SU-DHL-6 (cell line): ENCODE measurements at regions not wholly inside any gene's neighbourhood (a gene's known extent, or its start where the extent isn't known, plus 50 kb on each side); places are given as distances from the start of the nearest gene placed in this dataset.

Experiments used
- H2AFZ ChIP-seq: fragments of 200-600 bp; sonication (generic); 2 replicates; pipeline ENCODE4 v1.6.1; 2014; ENCODE audit warnings: low read depth, mild to moderate bottlenecking, moderate library complexity, mixed read lengths, antibody characterized with exemption, low read length; ENCODE audit not compliant: severe bottlenecking
- H3F3A ChIP-seq: fragments of 200-600 bp; shearing (Covaris generic); 2 replicates; pipeline ENCODE4 v1.6.0; 2016; ENCODE audit warnings: antibody characterized with exemption, mild to moderate bottlenecking; ENCODE audit not compliant: insufficient read depth
- H3K27ac ChIP-seq: fragments of 200-600 bp; sonication (generic); 2 replicates; pipeline ENCODE4 v1.5.1; 2016; ENCODE audit warnings: low read depth, mild to moderate bottlenecking, low read length, moderate library complexity, mixed read lengths
- H3K27me3 ChIP-seq: fragments of 200-600 bp; sonication (generic), shearing (Covaris generic); 2 replicates; pipeline ENCODE4 v1.6.0; 2014; ENCODE audit warnings: mild to moderate bottlenecking, low read length
- H3K36me3 ChIP-seq: fragments of 200-600 bp; sonication (generic); 2 replicates; pipeline ENCODE4 v1.6.1; 2014; ENCODE audit warnings: mild to moderate bottlenecking, low read length, mixed read lengths
- H3K4me2 ChIP-seq: fragments of 300-600, 200-600 bp; shearing (Covaris generic), sonication (generic); 2 replicates; pipeline ENCODE4 v1.6.0; 2014; ENCODE audit warnings: low read length, low read depth, mild to moderate bottlenecking; ENCODE audit not compliant: poor library complexity, severe bottlenecking
- H3K4me3 ChIP-seq: fragments of 200-600 bp; sonication (generic); 2 replicates; pipeline ENCODE4 v1.5.1; 2014; ENCODE audit warnings: antibody characterized with exemption, low read length, mild to moderate bottlenecking, mixed read lengths; ENCODE audit not compliant: insufficient read depth, poor library complexity, severe bottlenecking
- H3K79me2 ChIP-seq: fragments of 200-600 bp; sonication (generic); 2 replicates; pipeline ENCODE4 v1.6.1; 2014; ENCODE audit warnings: mild to moderate bottlenecking, low read length, moderate library complexity; ENCODE audit not compliant: insufficient read depth
- H3K9ac ChIP-seq: fragments of 200-600 bp; sonication (generic); 2 replicates; pipeline ENCODE4 v1.7.0; 2014; ENCODE audit warnings: mild to moderate bottlenecking, low read length
- H3K9me2 ChIP-seq: fragments of 200-600 bp; sonication (generic); replicated peaks from 2 replicates; pipeline ENCODE4 v1.6.1; 2014; ENCODE audit warnings: low read length; ENCODE audit not compliant: insufficient read depth
- H3K9me3 ChIP-seq: fragments of 200-600 bp; sonication (generic); 2 replicates; pipeline ENCODE4 v1.6.1; 2014; ENCODE audit warnings: low read length, mixed read lengths; ENCODE audit not compliant: insufficient read depth
- H4K20me1 ChIP-seq: fragments of 200-600 bp; sonication (generic); 2 replicates; pipeline ENCODE4 v1.6.1; 2014; ENCODE audit warnings: low read depth, mild to moderate bottlenecking, antibody characterized with exemption, low read length, moderate library complexity, mixed read lengths
- CTCF ChIP-seq: fragments of 200-600 bp; sonication (generic); IDR thresholded peaks from one replicate; pipeline ENCODE4 v1.5.1; 2017; ENCODE audit warnings: antibody characterized with exemption, mild to moderate bottlenecking, low read length, moderate library complexity; ENCODE audit not compliant: insufficient read depth, poor library complexity, severe bottlenecking
- EZH2phosphoT487 ChIP-seq: fragments of 200-600 bp; sonication (generic), shearing (Covaris generic); conservative IDR thresholded peaks from 2 replicates; pipeline ENCODE4 v1.6.1; 2018; ENCODE audit warnings: mild to moderate bottlenecking, antibody characterized with exemption, low read length, moderate library complexity, mixed read lengths

GRCh38 chr1:119191325-119191724 lies 50.9 kb upstream of the WARS2 start:
- H3K4me2 ChIP-seq: no peak overlapping the region
- no peaks in the 10 kb centered on the region for H3K9me2 ChIP-seq
- no peak overlapping the region for H3K4me3 ChIP-seq
- no peaks in the 10 kb centered on the region for H4K20me1 ChIP-seq
- no peaks in the 10 kb centered on the region for H3F3A ChIP-seq
- H2AFZ ChIP-seq: no peak overlapping the region
- no peaks in the 10 kb centered on the region for H3K27me3 ChIP-seq
- no peak for TF ChIP-seq CTCF
- TF ChIP-seq EZH2phosphoT487: no peak
- H3K27ac ChIP-seq: no peak overlapping the region
- no peaks in the 10 kb centered on the region; the same call in 1 of the 2 replicates for H3K36me3 ChIP-seq
- no peaks in the 10 kb centered on the region for H3K79me2 ChIP-seq
- H3K9me3 ChIP-seq: 0 out of 2 replicates have a peak, but pooled peaks cover 2% of the 10 kb centered on the region
- no peak overlapping the region for H3K9ac ChIP-seq

DNA sequence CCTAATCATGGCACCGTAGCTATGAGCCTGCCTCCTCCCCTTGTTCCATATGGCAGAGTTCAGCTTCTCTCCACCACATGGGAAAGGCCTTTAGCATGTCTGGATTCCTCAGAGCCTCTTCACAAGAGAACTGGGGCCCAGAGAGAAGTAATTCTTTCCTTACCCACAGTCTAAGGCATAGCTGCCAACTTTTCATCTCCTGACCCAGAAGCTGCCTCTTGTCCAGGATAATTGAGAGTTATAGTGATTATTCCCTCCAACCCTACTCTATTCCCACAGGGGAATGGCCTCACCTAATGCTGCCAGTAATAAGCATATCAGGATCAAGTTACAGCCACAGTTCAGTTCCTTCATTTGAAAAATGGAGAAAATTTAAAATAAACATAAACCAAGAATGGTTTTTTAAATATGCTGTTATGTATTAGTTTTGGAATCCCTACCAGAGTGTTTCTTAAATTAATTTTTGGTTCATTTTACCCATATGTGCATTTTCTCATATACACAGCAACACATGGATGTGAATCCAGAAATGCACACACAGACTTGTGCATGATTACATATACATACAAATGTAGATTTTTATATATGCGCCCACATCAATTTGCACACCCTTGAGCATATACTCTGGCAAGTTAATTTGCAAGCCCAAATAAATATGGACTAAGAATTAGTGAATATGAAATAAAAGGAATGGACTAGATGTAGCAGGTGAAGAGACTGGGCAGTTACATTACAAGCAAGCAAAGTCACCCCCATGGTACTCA lies 63.9 kb upstream of the WARS2 start:
- H3K4me2 ChIP-seq: no peak overlapping the region
- H3K4me3 ChIP-seq: no peak overlapping the region
- H3K9me2 ChIP-seq: no peaks in the 10 kb centered on the region
- no peak overlapping the region for H3K9ac ChIP-seq
- H2AFZ ChIP-seq: no peak overlapping the region
- H3K27ac ChIP-seq: no peak overlapping the region
- H4K20me1 ChIP-seq: no peaks in the 10 kb centered on the region
- TF ChIP-seq EZH2phosphoT487: no peak
- no peak for TF ChIP-seq CTCF
- no peaks in the 10 kb centered on the region for H3K9me3 ChIP-seq
- H3K27me3 ChIP-seq: no peaks in the 10 kb centered on the region
- no peaks in the 10 kb centered on the region for H3K36me3 ChIP-seq
- no peaks in the 10 kb centered on the region for H3F3A ChIP-seq
- H3K79me2 ChIP-seq: no peaks in the 10 kb centered on the region

DNA sequence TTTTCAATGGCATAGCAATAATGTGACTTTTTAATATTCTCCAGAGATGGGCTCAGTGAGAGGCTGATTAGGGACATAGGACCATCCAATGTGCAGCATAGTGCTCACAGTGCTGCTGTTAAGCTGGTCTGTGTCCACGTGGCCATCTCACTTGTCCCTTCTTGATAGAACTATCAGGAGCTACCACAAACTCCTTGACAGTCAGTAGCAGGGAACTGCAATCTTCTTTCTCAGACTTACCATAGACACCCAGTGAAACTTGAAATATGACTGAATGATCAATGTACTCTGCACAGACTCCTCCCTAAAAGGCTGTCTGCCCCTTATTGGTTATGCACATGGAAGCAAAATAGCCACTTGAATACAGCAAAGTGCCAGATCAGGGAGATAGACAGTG lies 64.5 kb upstream of the WARS2 start:
- Histone ChIP-seq H3K9me2 (no peaks in the 10 kb centered on the region), H3K79me2 (no peaks in the 10 kb centered on the region), H2AFZ (no peak overlapping the region), H3F3A (no peaks in the 10 kb centered on the region), H4K20me1 (no peaks in the 10 kb centered on the region), H3K9me3 (no peaks in the 10 kb centered on the region), H3K4me3 (no peak overlapping the region), H3K27ac (no peak overlapping the region), H3K36me3 (no peaks in the 10 kb centered on the region), H3K4me2 (no peak overlapping the region), H3K9ac (no peak overlapping the region), H3K27me3 (no peaks in the 10 kb centered on the region)
- no peak for TF ChIP-seq EZH2phosphoT487
- no peak for TF ChIP-seq CTCF
